ENCODE measurements at regions not wholly inside any gene's neighbourhood (a gene's known extent, or its start where the extent isn't known, plus 50 kb on each side); places are given as distances from the start of the nearest gene placed in this dataset.

GRCh38 chr12:34163443-34163842, 141.1 kb downstream of the ALG10 start:
- no peak for TF ChIP-seq CTCF (IDR thresholded peaks at IDR 0.05)

- TF ChIP-seq CTCF (IDR thresholded peaks at IDR 0.05): no peak
Measured at GRCh38 chr12:34166427-34167060, 144.2 kb downstream of the ALG10 start.

- peak; percentile 23; the same call in 1 of the 2 replicates for TF ChIP-seq CTCF (IDR thresholded peaks at IDR 0.05)
Measured at GRCh38 chr12:34186492-34186891, 164.2 kb downstream of the ALG10 start.

GRCh38 chr12:34188974-34189373, 166.7 kb downstream of the ALG10 start:
- no peak for TF ChIP-seq CTCF (IDR thresholded peaks at IDR 0.05)

- TF ChIP-seq CTCF (IDR thresholded peaks at IDR 0.05): no peak
Measured at GRCh38 chr12:34190054-34190453, 167.8 kb downstream of the ALG10 start.

- TF ChIP-seq CTCF (IDR thresholded peaks at IDR 0.05): no peak
Measured at GRCh38 chr12:34198924-34199323, 176.6 kb downstream of the ALG10 start.

GRCh38 chr12:34203866-34204620, 181.7 kb downstream of the ALG10 start:
- TF ChIP-seq CTCF (IDR thresholded peaks at IDR 0.05): no peak
